ENCODE measurements at regions not wholly inside any gene's neighbourhood (a gene's known extent, or its start where the extent isn't known, plus 50 kb on each side); places are given as distances from the start of the nearest gene placed in this dataset.

GRCh38 chr2:16194931-16195680 is 254.8 kb downstream of the MYCN start (continued):
- TF ChIP-seq, protein P1, sequence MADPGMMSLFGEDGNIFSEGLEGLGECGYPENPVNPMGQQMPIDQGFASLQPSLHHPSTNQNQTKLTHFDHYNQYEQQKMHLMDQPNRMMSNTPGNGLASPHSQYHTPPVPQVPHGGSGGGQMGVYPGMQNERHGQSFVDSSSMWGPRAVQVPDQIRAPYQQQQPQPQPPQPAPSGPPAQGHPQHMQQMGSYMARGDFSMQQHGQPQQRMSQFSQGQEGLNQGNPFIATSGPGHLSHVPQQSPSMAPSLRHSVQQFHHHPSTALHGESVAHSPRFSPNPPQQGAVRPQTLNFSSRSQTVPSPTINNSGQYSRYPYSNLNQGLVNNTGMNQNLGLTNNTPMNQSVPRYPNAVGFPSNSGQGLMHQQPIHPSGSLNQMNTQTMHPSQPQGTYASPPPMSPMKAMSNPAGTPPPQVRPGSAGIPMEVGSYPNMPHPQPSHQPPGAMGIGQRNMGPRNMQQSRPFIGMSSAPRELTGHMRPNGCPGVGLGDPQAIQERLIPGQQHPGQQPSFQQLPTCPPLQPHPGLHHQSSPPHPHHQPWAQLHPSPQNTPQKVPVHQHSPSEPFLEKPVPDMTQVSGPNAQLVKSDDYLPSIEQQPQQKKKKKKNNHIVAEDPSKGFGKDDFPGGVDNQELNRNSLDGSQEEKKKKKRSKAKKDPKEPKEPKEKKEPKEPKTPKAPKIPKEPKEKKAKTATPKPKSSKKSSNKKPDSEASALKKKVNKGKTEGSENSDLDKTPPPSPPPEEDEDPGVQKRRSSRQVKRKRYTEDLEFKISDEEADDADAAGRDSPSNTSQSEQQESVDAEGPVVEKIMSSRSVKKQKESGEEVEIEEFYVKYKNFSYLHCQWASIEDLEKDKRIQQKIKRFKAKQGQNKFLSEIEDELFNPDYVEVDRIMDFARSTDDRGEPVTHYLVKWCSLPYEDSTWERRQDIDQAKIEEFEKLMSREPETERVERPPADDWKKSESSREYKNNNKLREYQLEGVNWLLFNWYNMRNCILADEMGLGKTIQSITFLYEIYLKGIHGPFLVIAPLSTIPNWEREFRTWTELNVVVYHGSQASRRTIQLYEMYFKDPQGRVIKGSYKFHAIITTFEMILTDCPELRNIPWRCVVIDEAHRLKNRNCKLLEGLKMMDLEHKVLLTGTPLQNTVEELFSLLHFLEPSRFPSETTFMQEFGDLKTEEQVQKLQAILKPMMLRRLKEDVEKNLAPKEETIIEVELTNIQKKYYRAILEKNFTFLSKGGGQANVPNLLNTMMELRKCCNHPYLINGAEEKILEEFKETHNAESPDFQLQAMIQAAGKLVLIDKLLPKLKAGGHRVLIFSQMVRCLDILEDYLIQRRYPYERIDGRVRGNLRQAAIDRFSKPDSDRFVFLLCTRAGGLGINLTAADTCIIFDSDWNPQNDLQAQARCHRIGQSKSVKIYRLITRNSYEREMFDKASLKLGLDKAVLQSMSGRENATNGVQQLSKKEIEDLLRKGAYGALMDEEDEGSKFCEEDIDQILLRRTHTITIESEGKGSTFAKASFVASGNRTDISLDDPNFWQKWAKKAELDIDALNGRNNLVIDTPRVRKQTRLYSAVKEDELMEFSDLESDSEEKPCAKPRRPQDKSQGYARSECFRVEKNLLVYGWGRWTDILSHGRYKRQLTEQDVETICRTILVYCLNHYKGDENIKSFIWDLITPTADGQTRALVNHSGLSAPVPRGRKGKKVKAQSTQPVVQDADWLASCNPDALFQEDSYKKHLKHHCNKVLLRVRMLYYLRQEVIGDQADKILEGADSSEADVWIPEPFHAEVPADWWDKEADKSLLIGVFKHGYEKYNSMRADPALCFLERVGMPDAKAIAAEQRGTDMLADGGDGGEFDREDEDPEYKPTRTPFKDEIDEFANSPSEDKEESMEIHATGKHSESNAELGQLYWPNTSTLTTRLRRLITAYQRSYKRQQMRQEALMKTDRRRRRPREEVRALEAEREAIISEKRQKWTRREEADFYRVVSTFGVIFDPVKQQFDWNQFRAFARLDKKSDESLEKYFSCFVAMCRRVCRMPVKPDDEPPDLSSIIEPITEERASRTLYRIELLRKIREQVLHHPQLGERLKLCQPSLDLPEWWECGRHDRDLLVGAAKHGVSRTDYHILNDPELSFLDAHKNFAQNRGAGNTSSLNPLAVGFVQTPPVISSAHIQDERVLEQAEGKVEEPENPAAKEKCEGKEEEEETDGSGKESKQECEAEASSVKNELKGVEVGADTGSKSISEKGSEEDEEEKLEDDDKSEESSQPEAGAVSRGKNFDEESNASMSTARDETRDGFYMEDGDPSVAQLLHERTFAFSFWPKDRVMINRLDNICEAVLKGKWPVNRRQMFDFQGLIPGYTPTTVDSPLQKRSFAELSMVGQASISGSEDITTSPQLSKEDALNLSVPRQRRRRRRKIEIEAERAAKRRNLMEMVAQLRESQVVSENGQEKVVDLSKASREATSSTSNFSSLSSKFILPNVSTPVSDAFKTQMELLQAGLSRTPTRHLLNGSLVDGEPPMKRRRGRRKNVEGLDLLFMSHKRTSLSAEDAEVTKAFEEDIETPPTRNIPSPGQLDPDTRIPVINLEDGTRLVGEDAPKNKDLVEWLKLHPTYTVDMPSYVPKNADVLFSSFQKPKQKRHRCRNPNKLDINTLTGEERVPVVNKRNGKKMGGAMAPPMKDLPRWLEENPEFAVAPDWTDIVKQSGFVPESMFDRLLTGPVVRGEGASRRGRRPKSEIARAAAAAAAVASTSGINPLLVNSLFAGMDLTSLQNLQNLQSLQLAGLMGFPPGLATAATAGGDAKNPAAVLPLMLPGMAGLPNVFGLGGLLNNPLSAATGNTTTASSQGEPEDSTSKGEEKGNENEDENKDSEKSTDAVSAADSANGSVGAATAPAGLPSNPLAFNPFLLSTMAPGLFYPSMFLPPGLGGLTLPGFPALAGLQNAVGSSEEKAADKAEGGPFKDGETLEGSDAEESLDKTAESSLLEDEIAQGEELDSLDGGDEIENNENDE (IDR thresholded peaks at IDR 0.05; ENCODE audit: insufficient replicate concordance, low read length), result no peak
- TF ChIP-seq SRF (IDR thresholded peaks at IDR 0.05; ENCODE audit: low read depth, low read length) (no peak), SP1 (IDR thresholded peaks at IDR 0.05; ENCODE audit: low read depth, low read length) (no peak), GABPA (IDR thresholded peaks at IDR 0.05; ENCODE audit: borderline replicate concordance, insufficient read depth, low read length) (no peak)

All from H1 (cell line).